T-helper 9 cell (primary cell): ENCODE measurements at regions not wholly inside any gene's neighbourhood (a gene's known extent, or its start where the extent isn't known, plus 50 kb on each side); places are given as distances from the start of the nearest gene placed in this dataset.

Experiments used
- DNase-seq: peaks from one replicate; pipeline ENCODE4 v3.0.0-alpha.2; 2020

- DNase-seq = no peak
Observed at GRCh38 chr2:7878786-7879482, 802.9 kb upstream of the ID2 start.

GRCh38 chr2:7879483-7879835 is 802.4 kb upstream of the ID2 start:
- DNase-seq = no peak

- DNase-seq = no peak
Observed at GRCh38 chr2:7880126-7880525, 801.7 kb upstream of the ID2 start.

- no peak for DNase-seq
Observed at GRCh38 chr2:7880566-7880965, 801.3 kb upstream of the ID2 start.

GRCh38 chr2:7881063-7881462 is 800.8 kb upstream of the ID2 start:
- no peak for DNase-seq

GRCh38 chr2:7881466-7881865 is 800.4 kb upstream of the ID2 start:
- DNase-seq = no peak

- DNase-seq = no peak
Observed at GRCh38 chr2:7882296-7882695, 799.6 kb upstream of the ID2 start.

GRCh38 chr2:7884338-7884737 is 797.5 kb upstream of the ID2 start:
- no peak for DNase-seq

GRCh38 chr2:7886666-7887065 is 795.2 kb upstream of the ID2 start:
- no peak for DNase-seq

- DNase-seq = no peak
Observed at GRCh38 chr2:7887441-7887840, 794.4 kb upstream of the ID2 start.

GRCh38 chr2:7888876-7889275 is 793.0 kb upstream of the ID2 start:
- DNase-seq = no peak

- DNase-seq = no peak
Observed at GRCh38 chr2:7891312-7891711, 790.5 kb upstream of the ID2 start.

- DNase-seq = no peak
Observed at GRCh38 chr2:7895289-7895688, 786.6 kb upstream of the ID2 start.

- no peak for DNase-seq
Observed at GRCh38 chr2:7896940-7897487, 784.8 kb upstream of the ID2 start.

- DNase-seq = no peak
Observed at GRCh38 chr2:7899241-7899640, 782.6 kb upstream of the ID2 start.

- no peak for DNase-seq
Observed at GRCh38 chr2:7899923-7900322, 781.9 kb upstream of the ID2 start.

- no peak for DNase-seq
Observed at GRCh38 chr2:7900593-7900992, 781.3 kb upstream of the ID2 start.

- DNase-seq = no peak
Observed at GRCh38 chr2:7902251-7902765, 779.5 kb upstream of the ID2 start.

- no peak for DNase-seq
Observed at GRCh38 chr2:7904319-7904718, 777.5 kb upstream of the ID2 start.

GRCh38 chr2:7905756-7906155 is 776.1 kb upstream of the ID2 start:
- DNase-seq = no peak

- DNase-seq = no peak
Observed at GRCh38 chr2:7906431-7906830, 775.4 kb upstream of the ID2 start.

GRCh38 chr2:7907041-7907440 is 774.8 kb upstream of the ID2 start:
- DNase-seq = no peak

- DNase-seq = no peak
Observed at GRCh38 chr2:7910752-7911151, 771.1 kb upstream of the ID2 start.

- no peak for DNase-seq
Observed at GRCh38 chr2:7911196-7911595, 770.7 kb upstream of the ID2 start.

GRCh38 chr2:7913974-7914373 is 767.9 kb upstream of the ID2 start:
- DNase-seq = no peak
